ENCODE measurements at regions not wholly inside any gene's neighbourhood (a gene's known extent, or its start where the extent isn't known, plus 50 kb on each side); places are given as distances from the start of the nearest gene placed in this dataset.

DNA sequence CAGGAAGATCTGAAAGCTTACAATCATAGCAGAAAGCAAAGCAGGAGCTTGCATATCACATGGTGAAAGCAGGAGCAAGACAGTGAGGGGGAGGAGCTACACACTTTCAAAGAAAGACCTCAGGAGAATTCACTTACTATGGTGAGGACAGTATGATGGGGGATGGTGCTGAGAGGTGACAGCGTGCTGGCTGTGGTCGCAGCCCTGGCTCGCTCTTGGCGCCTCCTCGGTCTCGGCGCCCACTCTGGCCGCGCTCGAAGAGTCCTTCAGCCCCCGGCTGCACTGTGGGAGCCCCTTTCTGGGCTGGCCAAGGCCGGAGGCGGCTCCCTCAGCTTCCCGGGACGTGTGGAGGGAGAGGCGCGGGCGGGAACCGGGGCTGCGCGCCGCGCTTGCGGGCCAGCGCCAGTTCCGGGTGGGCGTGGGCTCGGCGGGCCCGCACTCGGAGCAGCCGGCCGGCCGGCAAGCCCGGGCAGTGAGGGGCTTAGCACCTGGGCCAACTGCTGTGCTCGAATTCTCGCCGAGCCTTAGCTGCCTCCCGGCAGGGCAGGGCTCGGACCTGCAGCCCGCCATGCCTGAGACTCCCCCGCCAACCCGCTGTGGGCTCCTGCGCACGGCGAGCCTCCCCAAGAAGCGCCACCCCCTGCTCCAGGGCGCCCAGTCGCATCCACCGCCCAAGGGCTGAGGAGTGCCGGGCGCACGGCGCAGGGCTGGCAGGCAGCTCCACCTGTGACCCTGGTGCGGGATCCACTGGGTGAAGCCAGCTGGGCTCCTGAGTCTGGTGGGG is 131.9 kb upstream of the SPATS2L start:
- BruUV-seq (replicated peaks), result no TSS peak
- H3K9ac ChIP-seq (replicated peaks; ENCODE audit: extremely low read depth, insufficient read depth, low read length), result no peak overlapping the region
- dilution Hi-C loops (cut with MboI; ENCODE audit: extremely low pct_ligation_motif_present, low sequenced_read_pairs) (no loop called here), intact Hi-C loops (cut with micrococcal nuclease) (no loop called here)
- H3K9me1 ChIP-seq (replicated peaks; ENCODE audit: control insufficient read depth, extremely low read depth, insufficient read depth, low read length), result no peaks in the 10 kb centered on the region
- FAIRE-seq, result no peak
- H3K27me3 ChIP-seq (ENCODE audit: control insufficient read depth in 2 of 2, insufficient read depth in 2 of 2, low read length in 2 of 2), result peaks cover 0 to 3% of the 10 kb centered on the region in 2 experiments
- no peaks in the 10 kb centered on the region for H3K36me3 ChIP-seq (ENCODE audit: control insufficient read depth in 2 of 2, extremely low read depth in 1 of 2, insufficient read depth in 2 of 2, low read length in 2 of 2)
- no peak for DNase-seq (ENCODE audit: low read depth, low spot score)
- H3K79me2 ChIP-seq (ENCODE audit: control insufficient read depth, insufficient read depth, low read length), result no peaks in the 10 kb centered on the region
- no peak overlapping the region for H2AFZ ChIP-seq (ENCODE audit: low read depth, low read length)
- no peak overlapping the region for H3K4me2 ChIP-seq (ENCODE audit: insufficient read depth, low read length)
- no peak overlapping the region for H3K27ac ChIP-seq (ENCODE audit: insufficient read depth, low read depth, low read length)
- ChIA-PET POLR2A (no interaction called here), CTCF (no interaction called here)
- no peaks in the 10 kb centered on the region for H3K9me3 ChIP-seq (replicated peaks; ENCODE audit: control insufficient read depth, insufficient read depth, low read length)
- no peak overlapping the region for H3K4me3 ChIP-seq (replicated peaks in 1 of 3; ENCODE audit: insufficient read depth in 1 of 3, low read depth in 1 of 3, low read length in 3 of 3)
- H4K20me1 ChIP-seq (replicated peaks; ENCODE audit: control insufficient read depth, extremely low read depth, insufficient read depth, low read length), result no peaks in the 10 kb centered on the region
- TF ChIP-seq FOS (IDR thresholded peaks at IDR 0.05; ENCODE audit: borderline replicate concordance, insufficient read depth, low read length) (no peak), MYC (IDR thresholded peaks at IDR 0.05; ENCODE audit: low read depth, low read length) (no peak), GATA2 (IDR thresholded peaks at IDR 0.05; ENCODE audit: insufficient read depth, insufficient read length, low read depth, low read length) (no peak)
- H3K4me1 ChIP-seq (ENCODE audit: control insufficient read depth, extremely low read depth, insufficient read depth, low read length), result no peaks in the 10 kb centered on the region

DNA sequence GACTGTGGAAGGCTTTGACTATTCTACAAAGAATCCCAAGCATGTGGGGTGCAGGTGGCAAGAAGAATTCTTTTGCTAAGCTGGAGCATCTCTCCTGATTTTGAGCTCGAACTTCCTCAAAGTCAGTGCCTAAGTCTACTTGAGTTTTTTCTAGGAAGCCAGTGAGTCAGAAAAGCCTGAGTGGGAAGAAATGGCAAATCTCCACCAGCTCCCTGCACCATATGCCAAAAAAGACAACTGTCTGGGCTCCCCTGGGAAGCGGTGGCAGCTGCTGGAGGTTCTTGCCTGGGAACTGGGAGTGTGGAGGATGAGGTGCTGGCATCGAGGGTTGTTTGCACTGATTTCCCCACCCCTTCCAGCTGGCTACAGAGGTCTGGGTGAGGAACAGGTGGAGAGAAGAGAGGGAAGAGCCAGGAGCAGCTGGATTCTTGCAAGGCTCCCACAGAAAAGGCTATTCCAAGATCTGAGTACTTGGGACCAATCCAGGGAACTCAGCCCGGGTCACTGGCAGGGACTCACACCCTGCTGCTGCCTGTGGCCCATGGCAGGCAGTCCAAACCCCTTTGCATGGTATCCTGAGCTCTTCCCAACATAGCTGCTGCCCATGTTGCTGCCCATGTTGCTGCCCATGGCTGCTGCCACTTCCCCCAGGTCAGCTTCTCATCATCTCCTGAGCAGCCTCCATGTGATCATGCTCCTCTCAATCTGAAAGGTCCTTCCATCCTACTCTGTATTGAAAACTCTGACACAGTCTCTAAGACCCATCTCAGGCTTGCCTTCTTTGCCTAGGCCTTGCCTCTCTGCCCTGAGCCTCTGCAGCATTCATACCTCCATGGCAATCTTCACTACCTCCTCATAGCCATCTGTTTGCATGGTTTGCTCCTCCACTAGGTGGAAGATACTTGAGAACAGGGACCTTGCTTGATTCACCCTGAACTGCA is 128.3 kb upstream of the SPATS2L start:
- H3K9me3 ChIP-seq (replicated peaks; ENCODE audit: control insufficient read depth, insufficient read depth, low read length), result no peaks in the 10 kb centered on the region
- no peaks in the 10 kb centered on the region for H4K20me1 ChIP-seq (replicated peaks; ENCODE audit: control insufficient read depth, extremely low read depth, insufficient read depth, low read length)
- POLR2A ChIA-PET, result interaction anchor here (0.5 kb wide), 1 partner anchor 234 kb away, joined by 3 read pairs; no protein-coding TSS in a partner anchor
- dilution Hi-C loops (cut with MboI; ENCODE audit: extremely low pct_ligation_motif_present, low sequenced_read_pairs) (no loop called here), intact Hi-C loops (cut with micrococcal nuclease) (no loop called here)
- H2AFZ ChIP-seq (ENCODE audit: low read depth, low read length), result no peak overlapping the region
- no peak overlapping the region for H3K27ac ChIP-seq (ENCODE audit: insufficient read depth, low read depth, low read length)
- DNase-seq (ENCODE audit: low read depth, low spot score), result no peak
- no peaks in the 10 kb centered on the region for H3K36me3 ChIP-seq (ENCODE audit: control insufficient read depth in 2 of 2, extremely low read depth in 1 of 2, insufficient read depth in 2 of 2, low read length in 2 of 2)
- CTCF ChIA-PET, result interaction anchor here (1.0 to 1.4 kb wide), 2 partner anchors 9 to 13 kb away, joined by 3 read pairs; no protein-coding TSS in a partner anchor
- no peaks in the 10 kb centered on the region for H3K9me1 ChIP-seq (replicated peaks; ENCODE audit: control insufficient read depth, extremely low read depth, insufficient read depth, low read length)
- H3K4me2 ChIP-seq (ENCODE audit: insufficient read depth, low read length), result no peak overlapping the region
- no peak overlapping the region for H3K4me3 ChIP-seq (replicated peaks in 1 of 3; ENCODE audit: insufficient read depth in 1 of 3, low read depth in 1 of 3, low read length in 3 of 3)
- no peak for FAIRE-seq
- peaks cover 0 to 3% of the 10 kb centered on the region in 2 experiments for H3K27me3 ChIP-seq (ENCODE audit: control insufficient read depth in 2 of 2, insufficient read depth in 2 of 2, low read length in 2 of 2)
- TF ChIP-seq GATA2 (IDR thresholded peaks at IDR 0.05; ENCODE audit: insufficient read depth, insufficient read length, low read depth, low read length) (no peak), CTCF (IDR thresholded peaks at IDR 0.05; ENCODE audit: extremely low read depth in 1 of 2, insufficient read depth in 1 of 2, low read depth in 1 of 2, low read length in 2 of 2) (no peak), JUN (IDR thresholded peaks at IDR 0.05; ENCODE audit: borderline replicate concordance, insufficient read depth, insufficient read length, low read depth) (no peak), MYC (IDR thresholded peaks at IDR 0.05; ENCODE audit: low read depth, low read length) (no peak), FOS (IDR thresholded peaks at IDR 0.05; ENCODE audit: borderline replicate concordance, insufficient read depth, low read length) (no peak), MAX (IDR thresholded peaks at IDR 0.05; ENCODE audit: insufficient read depth, insufficient read length) (no peak)
- H3K9ac ChIP-seq (replicated peaks; ENCODE audit: extremely low read depth, insufficient read depth, low read length), result no peak overlapping the region
- H3K4me1 ChIP-seq (ENCODE audit: control insufficient read depth, extremely low read depth, insufficient read depth, low read length), result no peaks in the 10 kb centered on the region
- no peaks in the 10 kb centered on the region for H3K79me2 ChIP-seq (ENCODE audit: control insufficient read depth, insufficient read depth, low read length)
- no TSS peak for BruUV-seq (replicated peaks)

Measured in endothelial cell of umbilical vein (primary cell).